A549 (cell line): ENCODE measurements at regions not wholly inside any gene's neighbourhood (a gene's known extent, or its start where the extent isn't known, plus 50 kb on each side); places are given as distances from the start of the nearest gene placed in this dataset.
A peak's percentile ranks its signal among the peaks of the same experiment; 100 is the strongest.

Experiments used
- ATAC-seq, 2 experiments: fragments of 200-7000 bp in 1 of 2; fragments of >200 bp in 1 of 2; cut with Nextera tagmentation in 1 of 2; cut with Tn5 transposase in 1 of 2; 3 replicates each; pipeline versions ENCODE4 v1.8.0 to v1.9.1; 2018 to 2020; ENCODE audit warnings: mild to moderate bottlenecking in 1 of 2, moderate library complexity in 1 of 2
- CTCF ChIA-PET: fragments of 300-600 bp; sonication (Branson Sonifier 250); formaldehyde crosslinking; extraction: SDS; loops from one replicate; lab custom pipeline; 2021; ENCODE audit warnings: antibody characterized with exemption, inconsistent platforms; lab: Yijun Ruan, JAX
- POLR2A ChIA-PET: fragments of 350-600 bp; formaldehyde crosslinking; extraction: SDS; loops from one replicate; lab custom pipeline; 2021; ENCODE audit warnings: antibody characterized with exemption, inconsistent platforms; lab: Yijun Ruan, JAX
- DNase-seq, 2 experiments: peaks; one replicate each; pipeline versions ENCODE4 v3.0.0 to v3.0.0-alpha.2; 2011 to 2016; ENCODE audit warnings: low read depth in 1 of 2, low spot score in 1 of 2
- FAIRE-seq: peaks from 2 replicates; lab custom pipeline; 2011; peaks lifted over from hg19 to GRCh38; lab: Jason Lieb, UNC
- H3K27ac ChIP-seq, 2 experiments: fragments of >200 bp; sonication (Bioruptor Twin); formaldehyde crosslinking; 3 replicates each; pipeline ENCODE4 v1.5.1; 2016 to 2017
- H3K4me1 ChIP-seq: fragments of >200 bp; sonication (Bioruptor Twin); formaldehyde crosslinking; 3 replicates; pipeline ENCODE4 v1.6.1; 2016
- H3K4me2 ChIP-seq: fragments of >200 bp; sonication (Bioruptor Twin); formaldehyde crosslinking; 3 replicates; pipeline ENCODE4 v1.6.1; 2016
- H3K4me3 ChIP-seq: fragments of >200 bp; sonication (Bioruptor Twin); formaldehyde crosslinking; 3 replicates; pipeline ENCODE4 v1.5.1; 2016
- H3K9me3 ChIP-seq: fragments of >200 bp; sonication (Bioruptor Twin); formaldehyde crosslinking; 3 replicates; pipeline ENCODE4 v1.6.1; 2016
- CHD2 ChIP-seq: fragments of 150-350 bp; IDR thresholded peaks from 2 replicates; pipeline ENCODE4 v1.6.1; 2014; ENCODE audit warnings: low read length; ENCODE audit not compliant: partially characterized antibody
- CHD4 ChIP-seq: fragments of 200-600 bp; sonication (generic); IDR thresholded peaks from 2 replicates; pipeline ENCODE4 v1.6.1; 2016; ENCODE audit warnings: antibody characterized with exemption, mild to moderate bottlenecking, borderline replicate concordance
- EHF ChIP-seq: fragments of 250-450 bp; sonication (Bioruptor Pico); IDR thresholded peaks from 2 replicates; pipeline ENCODE4 v1.5.0; 2020; ENCODE audit warnings: mild to moderate bottlenecking
- EHMT2 ChIP-seq: fragments of 200-600 bp; sonication (generic); IDR thresholded peaks from 2 replicates; pipeline ENCODE4 v1.6.1; 2016; ENCODE audit warnings: antibody characterized with exemption, low read depth, mild to moderate bottlenecking, moderate library complexity
- ESRRA ChIP-seq: fragments of 150-350 bp; IDR thresholded peaks from 2 replicates; pipeline ENCODE4 v1.6.1; 2014; ENCODE audit warnings: mild to moderate bottlenecking, low read length, borderline replicate concordance
- FOSB ChIP-seq: fragments of 250-450 bp; sonication (Bioruptor Pico); IDR thresholded peaks from 2 replicates; pipeline ENCODE4 v1.5.0; 2020; ENCODE audit warnings: mild to moderate bottlenecking, moderate library complexity
- FOSL2 ChIP-seq, 2 experiments: fragments of 450-650 bp in 1 of 2; fragments of >200 bp in 1 of 2; sonication (Bioruptor Twin) in 1 of 2; formaldehyde crosslinking; IDR thresholded peaks; 2 replicates each; pipeline versions ENCODE4 v1.5.0 to v1.6.1; 2016 to 2020; ENCODE audit warnings: mild to moderate bottlenecking in 1 of 2, moderate library complexity in 1 of 2
- GATA3 ChIP-seq: IDR thresholded peaks from 2 replicates; pipeline ENCODE4 v1.6.1; 2012; ENCODE audit warnings: borderline replicate concordance
- HOXA7 ChIP-seq: fragments of 250-450 bp; sonication (Bioruptor Pico); IDR thresholded peaks from 2 replicates; pipeline ENCODE4 v1.5.0; 2020; ENCODE audit warnings: mild to moderate bottlenecking, moderate library complexity
- JUN ChIP-seq, 2 experiments: fragments of >200 bp; sonication (Bioruptor Twin); formaldehyde crosslinking; IDR thresholded peaks; 2 replicates in 1 of 2; 3 replicates in 1 of 2; pipeline ENCODE4 v1.6.1; 2016 to 2017
- MAFK ChIP-seq: fragments of 450-650 bp; IDR thresholded peaks from 2 replicates; pipeline ENCODE4 v1.6.1; 2014; ENCODE audit not compliant: partially characterized antibody
- NR3C1 ChIP-seq: fragments of >200 bp; sonication (Bioruptor Twin); formaldehyde crosslinking; IDR thresholded peaks from 3 replicates; pipeline ENCODE4 v1.6.1; 2017
- PHF8 ChIP-seq: fragments of 200-600 bp; sonication (generic); IDR thresholded peaks from 2 replicates; pipeline ENCODE4 v1.6.1; 2016; ENCODE audit warnings: low read depth, mild to moderate bottlenecking, antibody characterized with exemption, moderate library complexity, borderline replicate concordance
- POLR2AphosphoS2 ChIP-seq: conservative IDR thresholded peaks from 2 replicates; pipeline ENCODE4 v1.6.1; 2012; ENCODE audit warnings: low read length, improper control_type of control experiment, inconsistent platforms
- RAD21 ChIP-seq, 2 experiments: fragments of >200 bp in 1 of 2; sonication (Bioruptor Twin) in 1 of 2; formaldehyde crosslinking in 1 of 2; IDR thresholded peaks in 1 of 2; conservative IDR thresholded peaks in 1 of 2; 2 replicates in 1 of 2; 3 replicates in 1 of 2; pipeline ENCODE4 v1.6.1; 2012 to 2018; ENCODE audit warnings: inconsistent platforms in 1 of 2
- RCOR1 ChIP-seq: fragments of 150-350 bp; IDR thresholded peaks from 2 replicates; pipeline ENCODE4 v1.6.1; 2014; ENCODE audit warnings: antibody characterized with exemption, low read length, low read depth
- RFX5 ChIP-seq: fragments of 450-650 bp; IDR thresholded peaks from 2 replicates; pipeline ENCODE4 v1.7.1; 2014; ENCODE audit warnings: antibody characterized with exemption, mild to moderate bottlenecking, moderate library complexity
- TP53 ChIP-seq: fragments of 250-450 bp; sonication (Bioruptor Pico); IDR thresholded peaks from 2 replicates; pipeline ENCODE4 v1.5.0; 2021; ENCODE audit warnings: mild to moderate bottlenecking, moderate library complexity
- ZSCAN20 ChIP-seq: fragments of 250-450 bp; sonication (Bioruptor Pico); IDR thresholded peaks from 2 replicates; pipeline ENCODE4 v1.8.0; 2022; ENCODE audit warnings: mild to moderate bottlenecking, moderate library complexity
- WGBS: methylation state at CpG from one replicate; pipeline ENCODE4 v1.1.6; 2017; ENCODE audit errors: missing lambda C conversion rate; 5-methylcytosine and 5-hydroxymethylcytosine counted together
- TF ChIP-seq, protein P1 (sequence below): fragments of >200 bp; sonication (Bioruptor Twin); formaldehyde crosslinking; IDR thresholded peaks from 3 replicates; pipeline ENCODE4 v1.6.1; 2016
- TF ChIP-seq, protein P2 (sequence below): fragments of 250-450 bp; sonication (Bioruptor Pico); IDR thresholded peaks from 2 replicates; pipeline ENCODE4 v1.5.0; 2021; ENCODE audit warnings: mild to moderate bottlenecking, moderate library complexity, borderline replicate concordance

DNA sequence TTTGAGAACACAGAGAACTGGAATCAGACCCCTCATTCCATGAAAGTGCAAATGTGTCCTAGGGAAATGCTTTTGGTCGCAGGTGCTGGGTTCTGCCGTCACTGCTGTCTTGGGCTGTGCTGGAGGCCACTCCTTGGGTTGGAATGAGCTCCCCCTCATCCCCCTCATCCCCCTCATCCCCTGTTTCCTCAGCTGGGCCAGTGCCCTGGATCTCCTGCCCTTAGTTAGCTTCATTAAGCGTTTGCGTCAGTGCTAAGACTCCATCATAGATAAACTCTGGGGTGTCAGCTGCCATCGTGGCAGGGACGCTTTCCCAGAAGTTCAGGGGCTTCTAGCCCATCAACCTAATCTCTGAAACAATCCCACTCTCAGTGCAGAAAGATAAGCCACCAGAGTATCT lies 97.1 kb upstream of the ZNF516 start:
- H3K9me3 ChIP-seq, result no peaks in the 10 kb centered on the region
- 36% methylated on average over 2 of the region's 6 CpGs for WGBS
- ATAC-seq, result no peak
- POLR2A ChIA-PET, result no interaction called here
- no peak for DNase-seq
- no peak overlapping the region for H3K4me2 ChIP-seq
- FAIRE-seq, result no peak
- no peak overlapping the region for H3K4me3 ChIP-seq
- CTCF ChIA-PET, result no interaction called here
- no peak overlapping the region for H3K27ac ChIP-seq
- H3K4me1 ChIP-seq, result no peaks in the 10 kb centered on the region
- no peak for TF ChIP-seq RCOR1

DNA sequence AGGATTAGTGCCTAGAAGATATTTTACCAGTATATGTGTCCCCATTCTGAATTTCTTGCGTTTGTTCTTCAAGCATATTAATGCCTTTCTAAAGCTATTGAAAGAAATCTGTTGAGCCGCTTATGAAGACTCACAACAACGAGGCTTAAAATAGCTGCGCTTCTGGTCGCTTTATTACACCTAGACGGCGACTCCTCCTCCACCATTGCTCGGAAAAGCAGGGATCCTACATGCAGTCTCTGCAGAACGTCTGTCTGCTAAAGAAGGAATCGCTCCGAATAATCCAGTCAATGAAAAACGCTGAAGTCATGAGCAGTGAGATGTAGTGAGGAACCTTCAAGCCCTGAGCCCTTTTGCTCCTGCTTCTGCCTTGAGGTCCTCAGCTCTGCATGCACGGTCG lies 94.8 kb upstream of the ZNF516 start:
- H3K4me2 ChIP-seq, result no peak overlapping the region
- WGBS, result 70% methylated on average over 12 of the region's 14 CpGs
- TF ChIP-seq EHF (CRISPR knock-in tag) (no peak), TP53 (CRISPR knock-in tag) (no peak), CHD4 (no peak)
- FAIRE-seq, result no peak
- no peaks in the 10 kb centered on the region for H3K4me1 ChIP-seq
- DNase-seq, result no peak
- CTCF ChIA-PET, result interaction anchor here (1.0 kb wide), 1 partner anchor 97 kb away, joined by 3 read pairs; no protein-coding TSS in a partner anchor
- no peak overlapping the region for H3K27ac ChIP-seq
- ATAC-seq, result no peak
- POLR2A ChIA-PET, result no interaction called here
- no peak overlapping the region for H3K4me3 ChIP-seq
- H3K9me3 ChIP-seq, result no peaks in the 10 kb centered on the region

DNA sequence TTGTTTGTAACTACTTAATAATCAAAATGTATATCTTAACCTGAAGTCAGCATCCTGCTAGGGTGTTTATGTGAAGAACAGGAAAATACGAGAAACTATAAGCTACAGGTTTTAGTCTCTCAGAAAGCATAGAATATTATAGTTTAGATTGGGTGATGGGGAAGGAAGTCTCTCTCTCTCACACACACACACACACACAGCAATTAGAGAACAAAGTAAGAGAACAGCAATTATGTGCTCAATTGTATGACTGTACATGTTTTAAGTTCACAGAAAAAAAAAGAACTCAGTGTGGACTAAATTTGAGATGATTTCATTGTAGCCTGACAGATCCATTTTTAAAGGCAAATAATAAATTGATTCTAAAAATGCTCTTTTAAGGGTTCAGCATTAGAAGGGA lies 94.3 kb upstream of the ZNF516 start:
- no peak overlapping the region for H3K27ac ChIP-seq
- TF ChIP-seq JUN (IDR thresholded peaks at IDR 0.05), result no peak
- no peak for TF ChIP-seq EHF (CRISPR knock-in tag)
- TF ChIP-seq POLR2AphosphoS2, result no peak
- TF ChIP-seq RCOR1, result no peak
- no peak for TF ChIP-seq RAD21 (conservative IDR thresholded peaks at IDR 0.05 in 1 of 2, IDR thresholded peaks at IDR 0.05 in 1 of 2)
- TF ChIP-seq ZSCAN20 (CRISPR knock-in tag), result no peak
- no peak for TF ChIP-seq FOSB (CRISPR knock-in tag)
- no peak for TF ChIP-seq NR3C1
- TF ChIP-seq TP53 (CRISPR knock-in tag), result no peak
- TF ChIP-seq RFX5, result no peak
- TF ChIP-seq GATA3, result no peak
- TF ChIP-seq PHF8, result no peak
- TF ChIP-seq, protein P1, sequence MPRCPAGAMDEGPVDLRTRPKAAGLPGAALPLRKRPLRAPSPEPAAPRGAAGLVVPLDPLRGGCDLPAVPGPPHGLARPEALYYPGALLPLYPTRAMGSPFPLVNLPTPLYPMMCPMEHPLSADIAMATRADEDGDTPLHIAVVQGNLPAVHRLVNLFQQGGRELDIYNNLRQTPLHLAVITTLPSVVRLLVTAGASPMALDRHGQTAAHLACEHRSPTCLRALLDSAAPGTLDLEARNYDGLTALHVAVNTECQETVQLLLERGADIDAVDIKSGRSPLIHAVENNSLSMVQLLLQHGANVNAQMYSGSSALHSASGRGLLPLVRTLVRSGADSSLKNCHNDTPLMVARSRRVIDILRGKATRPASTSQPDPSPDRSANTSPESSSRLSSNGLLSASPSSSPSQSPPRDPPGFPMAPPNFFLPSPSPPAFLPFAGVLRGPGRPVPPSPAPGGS, result no peak
- TF ChIP-seq, all 56 proteins: peak for 0
- ChIA-PET POLR2A (no interaction called here), CTCF (interaction anchor here (1.0 to 1.3 kb wide), 2 partner anchors 98 to 120 kb away, joined by 3 read pairs; no protein-coding TSS in a partner anchor)
- Histone ChIP-seq H3K4me3 (0 out of 3 replicates have a peak overlapping the region, but pooled peaks have one; percentile 17), H3K4me2 (peak overlapping the region; percentile 57), H3K9me3 (no peaks in the 10 kb centered on the region), H3K4me1 (no peaks in the 10 kb centered on the region)
- FAIRE-seq, result no peak
- ATAC-seq, result no peak
- DNase-seq, result no peak
- WGBS, result 29% methylated on average over 1 of the region's 1 CpG

DNA sequence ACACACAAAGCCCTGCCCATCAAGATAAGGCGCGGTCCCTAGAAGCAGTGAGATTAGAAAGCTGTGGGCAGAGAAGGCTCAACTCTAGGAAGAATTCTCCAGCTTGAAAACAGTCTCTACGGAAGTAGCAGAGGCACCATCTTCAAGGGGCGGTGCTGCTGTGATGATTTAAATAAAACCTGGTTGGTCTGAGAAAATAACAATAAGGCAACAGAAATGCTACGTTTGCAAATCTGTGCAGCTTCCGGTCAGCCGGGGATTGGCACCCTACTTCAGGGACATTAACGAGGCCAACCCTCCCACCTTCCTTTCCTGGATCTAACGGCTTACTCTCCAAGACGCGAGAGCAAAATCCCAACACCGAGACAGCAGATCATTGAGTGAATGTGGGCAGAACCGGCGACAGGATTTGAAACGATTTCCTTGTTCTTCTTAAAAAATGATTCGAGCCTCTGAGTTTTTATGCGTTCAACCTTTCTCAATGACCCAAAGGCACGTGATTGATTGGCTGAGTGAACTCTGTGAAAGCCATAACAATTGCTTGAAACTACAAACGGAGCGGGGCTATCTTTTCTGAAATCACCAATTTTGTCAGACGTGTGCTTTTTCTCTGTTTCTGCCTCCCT lies 93.7 kb upstream of the ZNF516 start:
- no peak for FAIRE-seq
- no peak for DNase-seq
- 23% methylated on average over 21 of the region's 21 CpGs for WGBS
- no peaks in the 10 kb centered on the region for H3K9me3 ChIP-seq
- CTCF ChIA-PET, result interaction anchor here (1.3 kb wide), 1 partner anchor 121 kb away, joined by 3 read pairs; no protein-coding TSS in a partner anchor
- POLR2A ChIA-PET, result no interaction called here
- no peak overlapping the region for H3K27ac ChIP-seq
- peak overlapping the region; percentile 57 for H3K4me2 ChIP-seq
- H3K4me3 ChIP-seq, result 0 out of 3 replicates have a peak overlapping the region, but pooled peaks have one; percentile 17
- no peaks in the 10 kb centered on the region for H3K4me1 ChIP-seq
- ATAC-seq, result no peak
- no peak for TF ChIP-seq HOXA7
- no peak for TF ChIP-seq FOSL2 (IDR thresholded peaks at IDR 0.05)
- no peak for TF ChIP-seq FOSL2 (CRISPR knock-in tag; IDR thresholded peaks at IDR 0.05)
- no peak for TF ChIP-seq TP53 (CRISPR knock-in tag)
- no peak for TF ChIP-seq EHMT2
- TF ChIP-seq, protein P2, sequence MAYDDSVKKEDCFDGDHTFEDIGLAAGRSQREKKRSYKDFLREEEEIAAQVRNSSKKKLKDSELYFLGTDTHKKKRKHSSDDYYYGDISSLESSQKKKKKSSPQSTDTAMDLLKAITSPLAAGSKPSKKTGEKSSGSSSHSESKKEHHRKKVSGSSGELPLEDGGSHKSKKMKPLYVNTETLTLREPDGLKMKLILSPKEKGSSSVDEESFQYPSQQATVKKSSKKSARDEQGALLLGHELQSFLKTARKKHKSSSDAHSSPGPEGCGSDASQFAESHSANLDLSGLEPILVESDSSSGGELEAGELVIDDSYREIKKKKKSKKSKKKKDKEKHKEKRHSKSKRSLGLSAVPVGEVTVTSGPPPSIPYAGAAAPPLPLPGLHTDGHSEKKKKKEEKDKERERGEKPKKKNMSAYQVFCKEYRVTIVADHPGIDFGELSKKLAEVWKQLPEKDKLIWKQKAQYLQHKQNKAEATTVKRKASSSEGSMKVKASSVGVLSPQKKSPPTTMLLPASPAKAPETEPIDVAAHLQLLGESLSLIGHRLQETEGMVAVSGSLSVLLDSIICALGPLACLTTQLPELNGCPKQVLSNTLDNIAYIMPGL (CRISPR knock-in tag), result no peak
- TF ChIP-seq ESRRA, result no peak
- no peak for TF ChIP-seq ZSCAN20 (CRISPR knock-in tag)
- peak; percentile 52 for TF ChIP-seq MAFK
- no peak for TF ChIP-seq CHD2
